ENCODE measurements at regions not wholly inside any gene's neighbourhood (a gene's known extent, or its start where the extent isn't known, plus 50 kb on each side); places are given as distances from the start of the nearest gene placed in this dataset.

GRCh38 chr12:125989696-125990095 is 924.5 kb downstream of the AACS start:
- Histone ChIP-seq H3K27me3 (ENCODE audit: insufficient read depth) (no peaks in the 10 kb centered on the region), H3K9me2 (ENCODE audit: insufficient read depth) (no peaks in the 10 kb centered on the region), H2AFZ (no peak overlapping the region), H3K36me3 (ENCODE audit: insufficient read depth) (no peaks in the 10 kb centered on the region; the same call in 1 of the 2 replicates), H3K79me2 (replicated peaks; ENCODE audit: insufficient read depth) (no peaks in the 10 kb centered on the region), H4K20me1 (replicated peaks; ENCODE audit: insufficient read depth) (no peaks in the 10 kb centered on the region), H3K4me1 (ENCODE audit: insufficient read depth) (no peaks in the 10 kb centered on the region), H3F3A (replicated peaks; ENCODE audit: low read depth) (no peaks in the 10 kb centered on the region), H3K4me2 (no peak overlapping the region), H3K4me3 (no peak overlapping the region), H3K27ac (ENCODE audit: low read depth) (no peak overlapping the region)
- TF ChIP-seq CREB1 (CRISPR knock-in tag; IDR thresholded peaks at IDR 0.05; ENCODE audit: low read depth) (no peak), ZNF462 (CRISPR knock-in tag; IDR thresholded peaks at IDR 0.05) (no peak), REST (IDR thresholded peaks at IDR 0.05; ENCODE audit: unreplicated experiment) (no peak), ZNF331 (CRISPR knock-in tag; IDR thresholded peaks at IDR 0.05; ENCODE audit: low read depth) (no peak), EZH2 (IDR thresholded peaks at IDR 0.05; ENCODE audit: low read depth, unreplicated experiment) (no peak), STAT1 (IDR thresholded peaks at IDR 0.05; ENCODE audit: unreplicated experiment) (no peak), EZH2phosphoT487 (IDR thresholded peaks at IDR 0.05; ENCODE audit: unreplicated experiment) (no peak), ETS1 (IDR thresholded peaks at IDR 0.05) (no peak), NANOG (IDR thresholded peaks at IDR 0.05; ENCODE audit: borderline replicate concordance) (no peak), ZNF114 (CRISPR knock-in tag; IDR thresholded peaks at IDR 0.05) (no peak)
- no peak for ATAC-seq
- Mint-ChIP-seq H3K4me3 (no peak overlapping the region), H3K4me1 (no peaks in the 10 kb centered on the region), H3K9me3 (peaks cover 91% of the 10 kb centered on the region), H3K27ac (no peak overlapping the region), H3K27me3 (ENCODE audit: insufficient read depth, low read depth, poor library complexity) (peaks cover 4% of the 10 kb centered on the region), H3K36me3 (ENCODE audit: low read depth) (peaks cover 16% of the 10 kb centered on the region)
- no peak for DNase-seq (ENCODE audit: low spot score)
